ENCODE measurements at regions not wholly inside any gene's neighbourhood (a gene's known extent, or its start where the extent isn't known, plus 50 kb on each side); places are given as distances from the start of the nearest gene placed in this dataset.

DNA sequence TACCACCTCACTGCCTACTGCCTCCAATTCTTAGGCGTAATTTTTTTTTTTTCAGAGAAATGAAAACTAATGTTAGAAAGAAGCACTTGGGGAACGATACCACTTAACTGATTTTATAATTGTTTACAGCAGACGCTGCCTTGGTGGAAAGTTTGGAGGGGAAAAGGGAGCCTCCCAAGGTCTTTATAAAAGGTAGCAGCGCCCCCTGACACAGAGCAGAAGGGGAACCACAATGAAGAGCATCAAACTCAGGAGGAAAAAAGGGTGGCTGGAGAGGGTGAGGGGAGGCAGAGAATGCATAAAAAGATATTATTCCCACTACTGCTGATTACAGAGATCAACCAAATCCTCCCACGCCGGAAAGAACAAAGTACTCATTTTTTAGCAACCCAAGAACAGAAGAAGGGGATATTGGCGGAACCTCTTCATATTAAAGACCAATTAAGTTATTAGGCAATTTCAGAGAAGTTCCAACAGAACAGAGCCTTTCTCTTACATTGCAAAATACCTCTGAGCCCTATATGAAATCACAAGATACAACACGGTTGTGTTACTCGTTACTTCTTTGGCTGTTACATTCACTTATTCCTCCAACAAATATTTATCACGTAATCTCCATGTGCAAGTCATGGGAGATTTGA, 135.8 kb downstream of the TEX36 start:
- H3K27me3 Mint-ChIP-seq, result peaks cover 37% of the 10 kb centered on the region

DNA sequence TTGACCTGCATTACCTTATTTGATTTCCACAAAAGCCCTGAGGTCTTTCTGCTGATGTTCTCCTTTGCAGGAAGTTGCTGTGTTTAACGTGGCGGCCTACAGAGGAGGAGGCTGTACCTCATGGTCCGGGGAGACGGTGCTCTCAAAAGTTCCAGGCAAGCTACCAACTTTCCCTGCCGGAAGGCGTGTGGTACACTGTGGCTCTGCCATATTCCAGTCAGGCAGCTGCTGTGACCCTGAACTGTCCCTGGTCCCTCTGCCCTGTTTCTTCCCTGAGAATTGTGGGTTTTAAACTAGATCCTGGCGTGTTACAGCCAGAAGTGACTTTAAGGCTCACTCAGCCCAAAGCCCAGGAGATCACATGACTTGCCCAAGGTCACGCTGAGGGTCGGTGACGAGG, 139.2 kb downstream of the TEX36 start:
- TF ChIP-seq, protein P1, sequence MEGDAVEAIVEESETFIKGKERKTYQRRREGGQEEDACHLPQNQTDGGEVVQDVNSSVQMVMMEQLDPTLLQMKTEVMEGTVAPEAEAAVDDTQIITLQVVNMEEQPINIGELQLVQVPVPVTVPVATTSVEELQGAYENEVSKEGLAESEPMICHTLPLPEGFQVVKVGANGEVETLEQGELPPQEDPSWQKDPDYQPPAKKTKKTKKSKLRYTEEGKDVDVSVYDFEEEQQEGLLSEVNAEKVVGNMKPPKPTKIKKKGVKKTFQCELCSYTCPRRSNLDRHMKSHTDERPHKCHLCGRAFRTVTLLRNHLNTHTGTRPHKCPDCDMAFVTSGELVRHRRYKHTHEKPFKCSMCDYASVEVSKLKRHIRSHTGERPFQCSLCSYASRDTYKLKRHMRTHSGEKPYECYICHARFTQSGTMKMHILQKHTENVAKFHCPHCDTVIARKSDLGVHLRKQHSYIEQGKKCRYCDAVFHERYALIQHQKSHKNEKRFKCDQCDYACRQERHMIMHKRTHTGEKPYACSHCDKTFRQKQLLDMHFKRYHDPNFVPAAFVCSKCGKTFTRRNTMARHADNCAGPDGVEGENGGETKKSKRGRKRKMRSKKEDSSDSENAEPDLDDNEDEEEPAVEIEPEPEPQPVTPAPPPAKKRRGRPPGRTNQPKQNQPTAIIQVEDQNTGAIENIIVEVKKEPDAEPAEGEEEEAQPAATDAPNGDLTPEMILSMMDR (IDR thresholded peaks at IDR 0.05; ENCODE audit: unreplicated experiment), result no peak
- Mint-ChIP-seq H3K27ac (no peak overlapping the region), H3K36me3 (ENCODE audit: insufficient read depth) (no peaks in the 10 kb centered on the region), H3K9me3 (ENCODE audit: low read depth) (no peaks in the 10 kb centered on the region), H3K4me3 (ENCODE audit: low read depth) (no peak overlapping the region), H3K27me3 (peaks cover 32% of the 10 kb centered on the region), H3K4me1 (ENCODE audit: low read depth) (peaks cover 6% of the 10 kb centered on the region)
- no peak for DNase-seq (ENCODE audit: low spot score, unreplicated experiment)

More for the DNA sequence above, 135.8 kb downstream of the TEX36 start:
- no peak overlapping the region for H3K4me3 Mint-ChIP-seq (ENCODE audit: low read depth)
- no peaks in the 10 kb centered on the region for H3K4me1 Mint-ChIP-seq (ENCODE audit: low read depth)
- H3K36me3 Mint-ChIP-seq (ENCODE audit: insufficient read depth), result no peaks in the 10 kb centered on the region
- TF ChIP-seq, protein P1 (IDR thresholded peaks at IDR 0.05; ENCODE audit: unreplicated experiment), result no peak
- DNase-seq (ENCODE audit: low spot score, unreplicated experiment), result no peak
- H3K27ac Mint-ChIP-seq, result no peak overlapping the region
- H3K9me3 Mint-ChIP-seq (ENCODE audit: low read depth), result no peaks in the 10 kb centered on the region

DNA sequence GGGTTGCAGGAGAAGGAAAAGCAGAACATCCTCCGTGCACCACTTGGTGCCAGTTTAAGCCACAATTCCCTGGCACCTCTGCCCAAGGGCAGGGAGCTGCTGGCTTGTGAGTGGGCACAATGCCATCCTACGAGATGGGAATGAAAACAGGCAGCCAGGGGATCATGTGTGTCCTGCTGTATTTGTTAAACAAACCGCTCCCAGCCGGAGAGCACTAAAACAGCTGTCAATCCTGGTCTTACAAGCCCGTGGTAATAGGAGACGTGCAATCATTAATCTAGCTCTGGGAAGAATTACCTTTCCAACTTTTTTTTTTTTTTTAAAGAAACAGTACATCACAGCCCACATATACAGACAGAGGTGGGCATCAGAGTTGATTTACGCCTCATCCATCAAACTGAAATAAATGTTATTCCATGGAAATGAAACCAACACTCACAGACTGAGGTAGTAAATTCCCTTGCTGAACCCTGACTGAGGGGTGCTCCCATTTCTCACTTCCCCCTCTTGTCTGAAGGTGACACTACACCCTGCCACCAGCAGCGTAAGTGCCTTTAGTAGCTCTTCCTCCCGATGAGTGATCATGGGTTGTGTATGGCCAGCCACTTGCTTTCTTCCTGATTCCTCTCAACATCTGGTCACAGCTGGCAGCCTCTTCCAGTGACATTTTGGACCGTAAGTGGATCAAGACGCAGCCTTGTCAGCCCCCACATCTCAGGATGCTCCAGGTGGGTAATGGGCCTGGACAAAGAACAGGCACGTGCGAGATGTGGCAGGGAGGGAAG, 143.8 kb downstream of the TEX36 start:
- no peaks in the 10 kb centered on the region for H3K36me3 Mint-ChIP-seq (ENCODE audit: insufficient read depth)
- H3K27ac Mint-ChIP-seq, result no peak overlapping the region
- H3K4me1 Mint-ChIP-seq (ENCODE audit: low read depth), result peaks cover 12% of the 10 kb centered on the region
- peaks cover 31% of the 10 kb centered on the region for H3K27me3 Mint-ChIP-seq
- TF ChIP-seq, protein P1 (IDR thresholded peaks at IDR 0.05; ENCODE audit: unreplicated experiment), result peak; percentile 5
- no peak overlapping the region for H3K4me3 Mint-ChIP-seq (ENCODE audit: low read depth)
- DNase-seq (ENCODE audit: low spot score, unreplicated experiment), result no peak
- H3K9me3 Mint-ChIP-seq (ENCODE audit: low read depth), result no peaks in the 10 kb centered on the region

DNA sequence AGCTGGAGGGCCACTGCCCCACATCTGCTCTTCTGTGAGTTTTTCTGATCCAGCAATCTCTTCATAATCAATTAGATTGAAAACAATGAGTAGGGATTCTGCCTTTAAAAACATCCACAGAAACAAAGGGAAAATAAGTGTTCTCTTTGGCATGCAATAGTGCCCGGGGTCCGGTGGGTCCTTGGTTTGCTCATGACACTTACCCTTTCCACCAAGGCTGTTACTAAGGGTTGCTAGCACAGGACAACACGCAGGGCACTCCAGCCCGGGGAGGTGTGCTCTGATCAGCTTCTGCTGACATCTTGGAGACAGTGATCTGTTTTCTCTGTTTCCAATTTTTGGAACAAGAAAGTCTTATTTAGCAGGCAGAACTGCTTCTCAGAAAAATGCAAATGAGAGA, 146.7 kb downstream of the TEX36 start:
- Mint-ChIP-seq H3K9me3 (ENCODE audit: low read depth) (no peaks in the 10 kb centered on the region), H3K27me3 (peaks cover 19% of the 10 kb centered on the region), H3K27ac (no peak overlapping the region), H3K4me1 (ENCODE audit: low read depth) (peaks cover 12% of the 10 kb centered on the region), H3K36me3 (ENCODE audit: insufficient read depth) (no peaks in the 10 kb centered on the region), H3K4me3 (ENCODE audit: low read depth) (no peak overlapping the region)
- no peak for DNase-seq (ENCODE audit: low spot score, unreplicated experiment)
- TF ChIP-seq, protein P1 (IDR thresholded peaks at IDR 0.05; ENCODE audit: unreplicated experiment), result no peak

DNA sequence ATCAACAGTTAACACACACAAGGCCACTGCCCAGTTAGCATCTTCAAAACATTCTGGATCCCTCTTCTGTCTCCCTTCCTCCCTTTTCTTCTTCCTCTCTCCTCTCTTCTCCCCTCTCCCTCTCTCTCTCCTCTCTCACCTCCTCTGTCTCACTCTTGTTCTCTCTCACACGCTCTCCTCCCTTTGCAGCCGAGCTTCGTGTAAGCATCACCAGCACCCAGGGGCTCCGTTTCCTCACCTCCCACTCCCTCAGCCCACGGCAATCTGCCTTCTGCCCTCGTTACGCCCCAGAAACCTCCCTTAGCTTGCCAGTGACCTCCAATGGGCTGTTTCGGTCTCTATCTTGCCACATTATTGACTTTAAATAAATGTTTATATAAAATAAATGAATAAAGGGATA, 147.4 kb downstream of the TEX36 start:
- Mint-ChIP-seq H3K4me1 (ENCODE audit: low read depth) (peaks cover 12% of the 10 kb centered on the region), H3K4me3 (ENCODE audit: low read depth) (no peak overlapping the region), H3K27me3 (peaks cover 22% of the 10 kb centered on the region), H3K36me3 (ENCODE audit: insufficient read depth) (no peaks in the 10 kb centered on the region), H3K9me3 (ENCODE audit: low read depth) (no peaks in the 10 kb centered on the region), H3K27ac (no peak overlapping the region)
- TF ChIP-seq, protein P1 (IDR thresholded peaks at IDR 0.05; ENCODE audit: unreplicated experiment), result no peak
- no peak for DNase-seq (ENCODE audit: low spot score, unreplicated experiment)

Measured in progenitor cell of endocrine pancreas (in vitro differentiated cells).